ENCODE measurements at regions not wholly inside any gene's neighbourhood (a gene's known extent, or its start where the extent isn't known, plus 50 kb on each side); places are given as distances from the start of the nearest gene placed in this dataset.

GRCh38 chr15:66933932-66934867, 131.2 kb upstream of the SMAD3 start:
- no peak for DNase-seq

GRCh38 chr15:66934868-66935520, 130.4 kb upstream of the SMAD3 start:
- no peak for DNase-seq

GRCh38 chr15:66935688-66936087, 129.7 kb upstream of the SMAD3 start:
- DNase-seq = no peak

GRCh38 chr15:66936109-66936860, 129.1 kb upstream of the SMAD3 start:
- no peak for DNase-seq

GRCh38 chr15:66936861-66937582, 128.4 kb upstream of the SMAD3 start:
- DNase-seq = no peak

GRCh38 chr15:66937588-66937987, 127.8 kb upstream of the SMAD3 start:
- DNase-seq = no peak

GRCh38 chr15:66938114-66938830, 127.1 kb upstream of the SMAD3 start:
- DNase-seq = no peak

- DNase-seq = no peak
Observed at GRCh38 chr15:66939016-66939415, 126.4 kb upstream of the SMAD3 start.

- no peak for DNase-seq
Observed at GRCh38 chr15:66939451-66940023, 125.9 kb upstream of the SMAD3 start.

- DNase-seq = peak; percentile 65
Observed at GRCh38 chr15:66940368-66940767, 125.0 kb upstream of the SMAD3 start.

GRCh38 chr15:66941108-66941711, 124.2 kb upstream of the SMAD3 start:
- DNase-seq = no peak

GRCh38 chr15:66941791-66942190, 123.6 kb upstream of the SMAD3 start:
- peak; percentile 58 for DNase-seq

- no peak for DNase-seq
Observed at GRCh38 chr15:66942649-66943390, 122.6 kb upstream of the SMAD3 start.

GRCh38 chr15:66943456-66944095, 121.8 kb upstream of the SMAD3 start:
- no peak for DNase-seq

GRCh38 chr15:66944121-66944520, 121.3 kb upstream of the SMAD3 start:
- no peak for DNase-seq

GRCh38 chr15:66945286-66945685, 120.1 kb upstream of the SMAD3 start:
- DNase-seq = no peak

- no peak for DNase-seq
Observed at GRCh38 chr15:66945842-66946241, 119.6 kb upstream of the SMAD3 start.

- peak; percentile 78 for DNase-seq
Observed at GRCh38 chr15:66946578-66947164, 118.7 kb upstream of the SMAD3 start.

- no peak for DNase-seq
Observed at GRCh38 chr15:66947471-66947870, 117.9 kb upstream of the SMAD3 start.

- DNase-seq = peak; percentile 61
Observed at GRCh38 chr15:66948294-66948693, 117.1 kb upstream of the SMAD3 start.
